OCI-LY3 (cell line): ENCODE measurements at regions not wholly inside any gene's neighbourhood (a gene's known extent, or its start where the extent isn't known, plus 50 kb on each side); places are given as distances from the start of the nearest gene placed in this dataset.

Source experiments
- EZH2phosphoT487 ChIP-seq: fragments of 200-600 bp; shearing (Covaris generic); IDR thresholded peaks from 2 replicates; pipeline ENCODE4 v1.6.1; 2018; ENCODE audit warnings: antibody characterized with exemption, mixed run types, low read depth
- TF ChIP-seq, protein P1 (sequence below): fragments of 200-600, 300-600 bp; sonication (generic); IDR thresholded peaks from 2 replicates; pipeline ENCODE4 v1.5.1; 2014; ENCODE audit warnings: antibody characterized with exemption, low read length, low read depth

DNA sequence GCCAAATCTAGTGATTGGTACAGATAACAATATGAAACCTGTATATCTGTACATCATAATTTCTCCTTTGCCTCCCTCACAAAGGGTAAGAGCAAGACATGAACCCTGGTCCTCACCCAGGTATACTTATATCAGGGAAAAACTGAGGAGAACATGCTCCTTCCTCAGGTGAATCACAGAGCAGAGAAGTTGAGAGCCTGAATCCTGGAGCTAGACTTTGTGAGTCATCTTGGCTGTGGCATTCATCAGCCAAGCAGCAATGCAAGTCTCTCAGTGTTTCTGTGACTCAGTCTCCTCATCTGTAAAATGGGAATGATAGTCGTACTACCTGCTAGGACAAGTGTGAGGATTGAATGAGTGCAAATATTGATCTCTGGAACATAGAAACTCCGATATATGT lies 165.7 kb upstream of the ADAMTS9 start:
- TF ChIP-seq EZH2phosphoT487: no peak
- TF ChIP-seq, protein P1, sequence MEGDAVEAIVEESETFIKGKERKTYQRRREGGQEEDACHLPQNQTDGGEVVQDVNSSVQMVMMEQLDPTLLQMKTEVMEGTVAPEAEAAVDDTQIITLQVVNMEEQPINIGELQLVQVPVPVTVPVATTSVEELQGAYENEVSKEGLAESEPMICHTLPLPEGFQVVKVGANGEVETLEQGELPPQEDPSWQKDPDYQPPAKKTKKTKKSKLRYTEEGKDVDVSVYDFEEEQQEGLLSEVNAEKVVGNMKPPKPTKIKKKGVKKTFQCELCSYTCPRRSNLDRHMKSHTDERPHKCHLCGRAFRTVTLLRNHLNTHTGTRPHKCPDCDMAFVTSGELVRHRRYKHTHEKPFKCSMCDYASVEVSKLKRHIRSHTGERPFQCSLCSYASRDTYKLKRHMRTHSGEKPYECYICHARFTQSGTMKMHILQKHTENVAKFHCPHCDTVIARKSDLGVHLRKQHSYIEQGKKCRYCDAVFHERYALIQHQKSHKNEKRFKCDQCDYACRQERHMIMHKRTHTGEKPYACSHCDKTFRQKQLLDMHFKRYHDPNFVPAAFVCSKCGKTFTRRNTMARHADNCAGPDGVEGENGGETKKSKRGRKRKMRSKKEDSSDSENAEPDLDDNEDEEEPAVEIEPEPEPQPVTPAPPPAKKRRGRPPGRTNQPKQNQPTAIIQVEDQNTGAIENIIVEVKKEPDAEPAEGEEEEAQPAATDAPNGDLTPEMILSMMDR: no peak
